GM12874 (cell line): ENCODE measurements at regions not wholly inside any gene's neighbourhood (a gene's known extent, or its start where the extent isn't known, plus 50 kb on each side); places are given as distances from the start of the nearest gene placed in this dataset.

ENCODE experiments used
- TF ChIP-seq, protein P1 (sequence below): IDR thresholded peaks from 2 replicates; pipeline ENCODE4 v1.5.1; 2011; ENCODE audit warnings: low read depth, mild to moderate bottlenecking, control low read depth, low read length, moderate library complexity; ENCODE audit not compliant: insufficient read depth

DNA sequence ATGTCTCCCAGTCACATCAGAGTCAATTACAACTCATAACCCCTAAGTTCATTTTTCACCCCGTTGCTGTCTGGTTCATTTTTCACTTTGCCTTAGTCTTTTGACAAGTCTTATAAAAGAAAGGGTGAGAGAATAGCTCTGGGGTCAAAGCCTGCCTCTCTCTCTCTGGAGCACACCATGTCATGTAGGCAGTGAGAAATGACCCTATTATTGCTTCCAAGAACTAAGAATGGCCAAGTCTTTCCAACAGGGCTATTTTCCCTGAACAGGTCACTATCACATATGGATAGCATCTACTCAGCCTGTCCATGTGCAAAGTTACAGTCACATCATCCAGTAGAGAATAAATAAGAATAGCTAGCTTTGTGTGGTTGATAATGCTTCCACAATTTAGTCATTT, 655.5 kb upstream of the LRRC4C start:
- TF ChIP-seq, protein P1, sequence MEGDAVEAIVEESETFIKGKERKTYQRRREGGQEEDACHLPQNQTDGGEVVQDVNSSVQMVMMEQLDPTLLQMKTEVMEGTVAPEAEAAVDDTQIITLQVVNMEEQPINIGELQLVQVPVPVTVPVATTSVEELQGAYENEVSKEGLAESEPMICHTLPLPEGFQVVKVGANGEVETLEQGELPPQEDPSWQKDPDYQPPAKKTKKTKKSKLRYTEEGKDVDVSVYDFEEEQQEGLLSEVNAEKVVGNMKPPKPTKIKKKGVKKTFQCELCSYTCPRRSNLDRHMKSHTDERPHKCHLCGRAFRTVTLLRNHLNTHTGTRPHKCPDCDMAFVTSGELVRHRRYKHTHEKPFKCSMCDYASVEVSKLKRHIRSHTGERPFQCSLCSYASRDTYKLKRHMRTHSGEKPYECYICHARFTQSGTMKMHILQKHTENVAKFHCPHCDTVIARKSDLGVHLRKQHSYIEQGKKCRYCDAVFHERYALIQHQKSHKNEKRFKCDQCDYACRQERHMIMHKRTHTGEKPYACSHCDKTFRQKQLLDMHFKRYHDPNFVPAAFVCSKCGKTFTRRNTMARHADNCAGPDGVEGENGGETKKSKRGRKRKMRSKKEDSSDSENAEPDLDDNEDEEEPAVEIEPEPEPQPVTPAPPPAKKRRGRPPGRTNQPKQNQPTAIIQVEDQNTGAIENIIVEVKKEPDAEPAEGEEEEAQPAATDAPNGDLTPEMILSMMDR: no peak

DNA sequence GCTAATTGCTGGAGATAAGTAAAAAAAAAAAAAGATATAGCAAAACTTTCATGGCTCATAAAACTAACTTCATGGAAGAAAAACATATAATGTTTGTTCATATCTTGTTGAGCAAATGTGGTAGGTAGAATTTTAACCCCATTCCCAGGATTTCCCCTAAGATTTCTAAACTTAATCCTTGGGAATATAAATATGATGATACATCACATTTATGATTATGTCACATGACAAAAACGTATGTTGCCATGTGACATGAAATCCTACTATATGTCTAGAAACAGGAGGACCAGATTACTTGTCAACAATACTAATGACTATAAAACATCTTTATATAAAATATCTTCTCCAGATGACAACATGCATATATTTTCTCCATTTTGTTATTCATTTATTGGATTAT, 679.0 kb upstream of the LRRC4C start:
- TF ChIP-seq, protein P1: no peak

DNA sequence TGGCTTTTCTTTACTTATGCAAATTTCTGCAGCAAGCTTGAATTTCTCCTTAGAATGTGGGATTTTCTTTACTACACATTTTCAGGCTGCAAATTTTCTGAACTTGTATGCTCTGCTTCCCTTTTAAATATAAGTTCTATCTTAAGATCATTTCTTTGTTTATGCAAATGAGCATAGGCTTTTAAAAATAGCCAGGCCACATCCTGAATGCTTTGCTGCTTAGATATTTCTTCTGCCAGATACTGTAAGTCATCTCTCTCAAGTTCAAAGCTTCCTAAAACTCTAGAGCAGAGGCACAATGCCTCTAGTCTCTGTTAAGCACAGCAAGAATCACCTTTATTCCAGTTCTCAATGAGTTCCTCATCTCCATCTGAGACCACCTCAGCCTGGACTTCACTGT, 685.9 kb upstream of the LRRC4C start:
- TF ChIP-seq, protein P1: no peak

DNA sequence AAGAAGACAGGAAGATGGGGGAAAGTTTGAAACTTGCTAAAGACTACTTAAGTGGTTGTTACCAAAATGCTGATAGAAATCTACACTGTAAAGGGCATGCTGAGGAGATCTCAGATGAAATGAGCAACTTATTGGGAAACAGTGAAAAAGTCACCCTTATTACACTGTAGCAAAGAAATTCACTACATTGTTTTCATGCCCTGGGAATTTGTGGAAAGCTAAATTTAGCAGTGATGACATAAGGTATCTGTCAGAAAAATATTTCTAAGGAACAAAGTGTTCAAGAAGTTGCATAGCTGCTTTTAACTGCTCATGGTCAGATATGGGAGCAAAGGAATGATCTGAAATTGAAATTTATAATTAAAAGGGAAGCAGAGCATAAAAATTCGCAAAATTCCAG, 702.4 kb upstream of the LRRC4C start:
- TF ChIP-seq, protein P1: no peak

DNA sequence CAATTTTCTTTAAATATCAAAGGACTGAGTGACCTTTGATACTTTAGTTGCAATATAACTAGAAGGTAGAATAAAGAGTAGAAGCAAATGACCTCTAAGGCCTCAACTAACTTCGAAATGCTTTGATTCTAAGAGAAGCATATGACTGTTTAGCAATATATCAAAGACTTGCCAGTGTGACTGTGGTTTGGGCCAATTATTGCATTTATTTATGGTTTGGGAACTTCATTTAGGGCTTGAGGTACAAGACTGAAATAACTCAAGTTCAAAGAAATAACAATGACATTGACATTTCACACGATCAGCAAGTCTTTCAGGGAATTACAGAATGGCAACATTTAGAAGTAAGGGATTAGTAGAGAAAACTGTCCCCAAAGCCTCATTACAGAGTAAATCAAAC, 709.7 kb upstream of the LRRC4C start:
- TF ChIP-seq, protein P1: no peak

DNA sequence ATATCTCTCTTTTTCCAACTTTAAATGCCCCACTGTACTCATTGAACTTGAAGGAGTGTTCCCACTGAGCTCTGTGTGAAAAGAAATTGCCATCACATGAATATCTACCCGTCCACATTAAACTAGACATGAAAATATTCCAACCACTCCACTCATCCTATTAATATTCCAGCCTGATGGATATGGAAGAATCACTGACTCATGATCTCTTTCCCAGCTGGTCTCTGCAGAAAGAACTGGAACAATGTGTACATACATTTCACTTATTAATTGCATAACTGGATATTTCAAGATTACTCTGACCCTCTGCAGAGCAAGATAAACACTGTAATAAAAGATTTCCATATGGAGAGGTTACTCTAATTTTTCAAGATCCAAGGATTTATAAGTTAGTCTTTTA, 711.1 kb upstream of the LRRC4C start:
- TF ChIP-seq, protein P1: no peak

DNA sequence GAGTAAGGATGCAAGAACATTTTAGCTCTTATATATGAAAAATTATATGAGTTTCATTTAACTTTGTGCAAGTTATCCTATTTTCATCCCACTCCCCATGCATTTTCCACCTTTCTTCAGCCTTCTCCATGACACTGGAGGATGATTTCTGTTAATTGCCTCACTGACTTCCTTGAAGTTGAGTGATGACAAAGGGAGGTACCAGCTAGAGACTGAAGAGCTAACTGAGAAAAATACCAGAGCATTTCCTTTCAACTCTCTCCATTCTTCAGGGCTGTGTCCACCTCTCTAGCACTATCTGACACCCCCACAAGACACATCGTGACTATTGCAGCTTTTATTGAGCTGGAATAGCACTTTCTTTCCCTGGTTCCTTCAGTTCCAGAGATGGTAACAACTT, 711.6 kb upstream of the LRRC4C start:
- TF ChIP-seq, protein P1: no peak

DNA sequence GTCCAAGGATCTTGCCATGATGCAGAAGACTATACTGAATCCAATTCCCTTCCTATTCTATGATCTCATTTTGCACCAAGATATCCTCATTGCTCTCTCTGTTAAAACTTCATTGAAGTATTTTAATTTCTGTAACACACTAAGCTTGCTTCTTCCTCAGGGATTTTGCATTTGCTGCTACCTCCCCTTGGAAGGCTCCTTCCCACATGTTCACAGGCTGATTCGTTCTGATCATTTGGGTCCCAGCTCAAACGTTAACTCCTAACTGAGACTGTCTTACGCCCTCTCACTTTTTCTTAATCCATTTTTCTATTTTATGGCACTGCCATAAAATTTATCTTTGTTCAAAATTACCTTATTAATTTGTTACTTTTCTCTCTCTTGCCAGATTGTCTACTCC, 713.0 kb upstream of the LRRC4C start:
- TF ChIP-seq, protein P1: no peak
